ENCODE measurements at regions not wholly inside any gene's neighbourhood (a gene's known extent, or its start where the extent isn't known, plus 50 kb on each side); places are given as distances from the start of the nearest gene placed in this dataset.

DNA sequence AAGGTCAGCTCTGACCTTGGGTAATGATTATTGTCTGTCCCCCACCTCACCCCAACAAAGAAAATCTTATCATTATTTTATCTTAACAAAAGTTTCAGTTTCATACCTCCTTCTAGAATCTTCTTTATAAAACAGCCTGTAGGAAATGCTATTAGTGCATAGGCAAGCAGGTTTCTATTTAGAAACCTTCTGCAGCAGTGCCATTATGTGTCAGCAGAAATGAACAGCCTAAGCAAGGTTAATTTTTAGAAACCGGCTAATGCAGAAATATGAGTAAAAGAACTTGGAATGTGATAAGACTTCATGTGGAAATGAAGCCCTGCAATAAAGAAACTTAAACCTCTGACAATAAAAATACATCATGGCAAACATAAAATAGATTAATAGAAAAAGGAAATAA, 814.4 kb downstream of the FSCB start:
- H3K27me3 ChIP-seq (ENCODE audit: control insufficient read depth, insufficient read depth, low read length): no peaks in the 10 kb centered on the region
- ChIA-PET POLR2A (no interaction called here), CTCF (no interaction called here)
- no peak overlapping the region for H3K27ac ChIP-seq (ENCODE audit: low read depth, low read length)
- no peaks in the 10 kb centered on the region for H3K9me3 ChIP-seq (ENCODE audit: control insufficient read depth, insufficient read depth, low read length)
- no peak overlapping the region for H3K4me3 ChIP-seq (ENCODE audit: low read depth, low read length)
- no peak for DNase-seq (ENCODE audit: low read depth, low spot score)
- TF ChIP-seq, protein P1, sequence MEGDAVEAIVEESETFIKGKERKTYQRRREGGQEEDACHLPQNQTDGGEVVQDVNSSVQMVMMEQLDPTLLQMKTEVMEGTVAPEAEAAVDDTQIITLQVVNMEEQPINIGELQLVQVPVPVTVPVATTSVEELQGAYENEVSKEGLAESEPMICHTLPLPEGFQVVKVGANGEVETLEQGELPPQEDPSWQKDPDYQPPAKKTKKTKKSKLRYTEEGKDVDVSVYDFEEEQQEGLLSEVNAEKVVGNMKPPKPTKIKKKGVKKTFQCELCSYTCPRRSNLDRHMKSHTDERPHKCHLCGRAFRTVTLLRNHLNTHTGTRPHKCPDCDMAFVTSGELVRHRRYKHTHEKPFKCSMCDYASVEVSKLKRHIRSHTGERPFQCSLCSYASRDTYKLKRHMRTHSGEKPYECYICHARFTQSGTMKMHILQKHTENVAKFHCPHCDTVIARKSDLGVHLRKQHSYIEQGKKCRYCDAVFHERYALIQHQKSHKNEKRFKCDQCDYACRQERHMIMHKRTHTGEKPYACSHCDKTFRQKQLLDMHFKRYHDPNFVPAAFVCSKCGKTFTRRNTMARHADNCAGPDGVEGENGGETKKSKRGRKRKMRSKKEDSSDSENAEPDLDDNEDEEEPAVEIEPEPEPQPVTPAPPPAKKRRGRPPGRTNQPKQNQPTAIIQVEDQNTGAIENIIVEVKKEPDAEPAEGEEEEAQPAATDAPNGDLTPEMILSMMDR (IDR thresholded peaks at IDR 0.05; ENCODE audit: low read depth, low read length): no peak

DNA sequence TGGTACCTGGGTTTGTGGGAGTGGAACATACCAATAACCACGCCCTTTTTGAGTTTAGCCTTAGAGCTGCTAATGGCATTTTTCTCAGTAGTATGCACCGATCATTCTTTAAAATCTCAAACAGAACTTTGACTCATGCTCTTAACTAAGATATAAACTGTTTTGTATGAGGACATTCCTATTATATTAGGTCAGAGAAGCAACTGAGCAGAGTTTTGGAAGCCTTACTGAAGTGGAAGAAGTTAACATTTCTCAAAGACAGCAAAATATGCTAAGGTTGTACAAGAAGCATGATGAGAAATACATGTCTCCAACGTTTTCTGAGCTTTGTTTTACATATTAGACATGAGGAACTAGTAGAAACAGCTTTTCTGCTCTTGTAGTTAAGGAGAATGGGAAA, 819.2 kb downstream of the FSCB start:
- Histone ChIP-seq H3K27me3 (ENCODE audit: control insufficient read depth, insufficient read depth, low read length) (no peaks in the 10 kb centered on the region), H3K27ac (ENCODE audit: low read depth, low read length) (peak overlapping the region; percentile 53), H3K9me3 (ENCODE audit: control insufficient read depth, insufficient read depth, low read length) (no peaks in the 10 kb centered on the region), H3K4me3 (ENCODE audit: low read depth, low read length) (no peak overlapping the region)
- peak; percentile 57 for DNase-seq (ENCODE audit: low read depth, low spot score)
- ChIA-PET CTCF (interaction anchor here (0.6 to 1.2 kb wide), 2 partner anchors 9 to 1398 kb away, joined by 3 read pairs; no protein-coding TSS in a partner anchor), POLR2A (no interaction called here)
- TF ChIP-seq, protein P1 (IDR thresholded peaks at IDR 0.05; ENCODE audit: low read depth, low read length): no peak

DNA sequence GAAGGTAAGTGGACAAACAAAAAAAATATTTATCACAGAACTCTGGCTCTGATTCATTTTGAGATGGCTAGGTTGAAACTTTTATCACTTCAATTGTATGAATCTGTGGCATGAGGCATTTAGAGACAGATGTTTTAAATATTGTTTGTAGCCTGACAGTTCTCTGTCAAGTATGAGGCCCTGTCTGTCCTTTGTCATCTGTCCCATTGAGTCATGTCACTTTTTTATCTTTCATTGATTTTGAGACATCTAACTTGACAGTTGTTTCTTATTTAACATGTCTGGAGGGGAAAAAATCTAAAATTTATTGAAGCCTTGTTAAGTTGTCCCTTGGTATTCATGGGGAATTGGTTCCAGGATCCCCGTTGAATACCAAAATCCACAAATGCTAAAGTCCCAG, 829.5 kb downstream of the FSCB start:
- Histone ChIP-seq H3K27me3 (ENCODE audit: control insufficient read depth, insufficient read depth, low read length) (no peaks in the 10 kb centered on the region), H3K9me3 (ENCODE audit: control insufficient read depth, insufficient read depth, low read length) (no peaks in the 10 kb centered on the region), H3K27ac (ENCODE audit: low read depth, low read length) (no peak overlapping the region), H3K4me3 (ENCODE audit: low read depth, low read length) (no peak overlapping the region)
- DNase-seq (ENCODE audit: low read depth, low spot score): no peak
- CTCF ChIA-PET: no interaction called here
- TF ChIP-seq, protein P1 (IDR thresholded peaks at IDR 0.05; ENCODE audit: low read depth, low read length): no peak
- POLR2A ChIA-PET: no interaction called here

DNA sequence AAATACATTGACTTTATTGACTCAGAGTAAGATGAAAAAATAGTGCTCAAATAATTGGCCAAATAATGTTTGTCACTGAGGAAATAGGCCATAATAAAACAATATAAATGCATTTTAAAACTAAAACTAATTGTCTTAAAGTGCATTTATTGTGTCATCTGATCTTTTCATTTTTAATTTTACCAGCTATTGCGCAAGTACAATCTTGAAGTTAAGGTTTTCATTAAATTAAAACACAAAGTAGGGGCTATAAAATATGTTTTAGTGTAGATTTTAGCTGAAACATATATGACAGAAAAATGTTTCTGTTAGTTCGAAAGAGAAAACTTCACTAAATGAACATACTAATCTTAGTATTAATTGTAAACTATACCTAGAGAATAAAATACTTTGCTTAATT, 832.8 kb downstream of the FSCB start:
- DNase-seq (ENCODE audit: low read depth, low spot score): no peak
- no peak overlapping the region for H3K27ac ChIP-seq (ENCODE audit: low read depth, low read length)
- ChIA-PET CTCF (no interaction called here), POLR2A (no interaction called here)
- H3K9me3 ChIP-seq (ENCODE audit: control insufficient read depth, insufficient read depth, low read length): no peaks in the 10 kb centered on the region
- TF ChIP-seq, protein P1 (IDR thresholded peaks at IDR 0.05; ENCODE audit: low read depth, low read length): no peak
- H3K27me3 ChIP-seq (ENCODE audit: control insufficient read depth, insufficient read depth, low read length): no peaks in the 10 kb centered on the region
- no peak overlapping the region for H3K4me3 ChIP-seq (ENCODE audit: low read depth, low read length)

DNA sequence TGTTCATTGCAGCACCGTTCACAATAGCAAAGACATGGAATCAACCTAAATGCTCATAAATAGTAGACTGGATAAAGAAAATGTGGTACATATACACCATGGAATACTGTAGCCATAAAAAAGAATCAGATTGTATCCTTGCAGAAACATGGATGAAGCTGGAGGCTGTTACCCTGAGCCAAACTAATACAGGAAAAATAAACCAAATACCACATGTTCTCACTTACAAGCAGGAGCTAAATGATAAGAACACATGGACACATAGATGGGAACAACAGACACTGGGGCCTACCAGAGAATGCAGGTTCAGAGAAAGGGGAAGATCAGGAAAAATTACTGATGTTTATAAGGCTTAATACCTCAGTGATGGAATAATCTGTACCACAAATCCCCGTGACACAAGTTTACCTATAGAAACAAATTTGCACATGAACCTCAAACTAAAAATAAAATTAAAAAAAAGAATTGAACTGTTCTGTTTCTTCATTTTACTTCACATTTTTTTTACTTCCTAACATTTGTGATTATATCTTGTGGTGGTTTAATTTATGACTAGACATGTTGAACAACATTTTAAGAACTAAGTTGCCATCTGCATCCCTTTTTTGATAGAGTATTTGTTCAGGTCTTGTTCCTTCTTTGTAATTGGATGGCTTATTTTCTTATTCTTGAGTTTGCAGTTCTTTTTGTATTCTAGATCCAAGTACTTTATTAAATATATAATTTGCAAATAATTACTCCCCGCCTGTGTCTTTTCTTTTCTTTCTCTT, 835.2 kb downstream of the FSCB start:
- Histone ChIP-seq H3K4me3 (ENCODE audit: low read depth, low read length) (no peak overlapping the region), H3K27ac (ENCODE audit: low read depth, low read length) (no peak overlapping the region), H3K9me3 (ENCODE audit: control insufficient read depth, insufficient read depth, low read length) (no peaks in the 10 kb centered on the region), H3K27me3 (ENCODE audit: control insufficient read depth, insufficient read depth, low read length) (no peaks in the 10 kb centered on the region)
- TF ChIP-seq, protein P1 (IDR thresholded peaks at IDR 0.05; ENCODE audit: low read depth, low read length): no peak
- POLR2A ChIA-PET: no interaction called here
- DNase-seq (ENCODE audit: low read depth, low spot score): no peak
- CTCF ChIA-PET: no interaction called here

All from AG04450 (cell line).